ENCODE measurements at regions not wholly inside any gene's neighbourhood (a gene's known extent, or its start where the extent isn't known, plus 50 kb on each side); places are given as distances from the start of the nearest gene placed in this dataset.

DNA sequence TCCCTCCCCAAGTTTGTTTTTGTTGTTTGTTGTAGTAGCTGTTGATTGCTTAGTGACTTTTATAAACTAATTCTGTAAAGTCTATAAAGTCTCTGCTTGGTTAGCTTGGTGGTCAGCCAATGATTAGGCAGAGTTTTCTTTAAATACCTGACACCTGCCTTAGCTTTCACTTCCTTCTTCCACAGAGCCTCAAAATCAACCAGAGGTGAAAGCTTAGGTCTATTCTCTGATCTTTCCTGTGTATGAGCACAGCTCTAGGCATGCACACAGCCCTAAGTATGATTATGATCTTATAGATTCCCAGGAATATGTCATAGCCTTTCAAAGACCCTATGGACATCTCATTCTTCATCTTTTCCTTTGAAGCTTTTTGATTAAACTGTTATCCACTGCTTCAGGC, 514.7 kb downstream of the AACS start:
- H3K4me3 ChIP-seq (ENCODE audit: low read depth, low read length), result no peak overlapping the region
- DNase-seq (ENCODE audit: low read depth), result no peak

DNA sequence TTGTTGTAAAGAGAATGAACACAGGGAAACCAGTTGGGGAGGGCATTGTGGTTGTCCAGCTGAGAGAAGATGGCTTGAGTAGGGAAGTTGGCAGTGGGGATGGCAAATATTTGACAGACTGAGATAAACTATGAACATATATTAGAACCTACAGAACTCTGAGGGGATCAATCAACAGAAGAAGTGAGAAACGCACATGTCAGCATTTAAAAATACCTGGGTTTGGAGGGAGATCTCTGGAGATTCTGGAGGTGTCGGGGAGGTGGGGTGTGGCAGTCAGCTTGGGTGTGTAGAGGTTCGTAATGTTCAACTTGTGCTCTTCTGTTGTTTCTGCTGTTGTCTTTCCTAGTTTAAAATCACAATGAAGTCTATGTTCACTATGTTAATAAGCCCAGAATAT, 517.8 kb downstream of the AACS start:
- H3K4me3 ChIP-seq (ENCODE audit: low read depth, low read length), result no peak overlapping the region
- DNase-seq (ENCODE audit: low read depth), result no peak
- TF ChIP-seq, protein P1, sequence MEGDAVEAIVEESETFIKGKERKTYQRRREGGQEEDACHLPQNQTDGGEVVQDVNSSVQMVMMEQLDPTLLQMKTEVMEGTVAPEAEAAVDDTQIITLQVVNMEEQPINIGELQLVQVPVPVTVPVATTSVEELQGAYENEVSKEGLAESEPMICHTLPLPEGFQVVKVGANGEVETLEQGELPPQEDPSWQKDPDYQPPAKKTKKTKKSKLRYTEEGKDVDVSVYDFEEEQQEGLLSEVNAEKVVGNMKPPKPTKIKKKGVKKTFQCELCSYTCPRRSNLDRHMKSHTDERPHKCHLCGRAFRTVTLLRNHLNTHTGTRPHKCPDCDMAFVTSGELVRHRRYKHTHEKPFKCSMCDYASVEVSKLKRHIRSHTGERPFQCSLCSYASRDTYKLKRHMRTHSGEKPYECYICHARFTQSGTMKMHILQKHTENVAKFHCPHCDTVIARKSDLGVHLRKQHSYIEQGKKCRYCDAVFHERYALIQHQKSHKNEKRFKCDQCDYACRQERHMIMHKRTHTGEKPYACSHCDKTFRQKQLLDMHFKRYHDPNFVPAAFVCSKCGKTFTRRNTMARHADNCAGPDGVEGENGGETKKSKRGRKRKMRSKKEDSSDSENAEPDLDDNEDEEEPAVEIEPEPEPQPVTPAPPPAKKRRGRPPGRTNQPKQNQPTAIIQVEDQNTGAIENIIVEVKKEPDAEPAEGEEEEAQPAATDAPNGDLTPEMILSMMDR (IDR thresholded peaks at IDR 0.05; ENCODE audit: insufficient read depth, low read depth, low read length), result no peak

More for the DNA sequence above, 514.7 kb downstream of the AACS start:
- TF ChIP-seq, protein P1 (IDR thresholded peaks at IDR 0.05; ENCODE audit: insufficient read depth, low read depth, low read length), result no peak

DNA sequence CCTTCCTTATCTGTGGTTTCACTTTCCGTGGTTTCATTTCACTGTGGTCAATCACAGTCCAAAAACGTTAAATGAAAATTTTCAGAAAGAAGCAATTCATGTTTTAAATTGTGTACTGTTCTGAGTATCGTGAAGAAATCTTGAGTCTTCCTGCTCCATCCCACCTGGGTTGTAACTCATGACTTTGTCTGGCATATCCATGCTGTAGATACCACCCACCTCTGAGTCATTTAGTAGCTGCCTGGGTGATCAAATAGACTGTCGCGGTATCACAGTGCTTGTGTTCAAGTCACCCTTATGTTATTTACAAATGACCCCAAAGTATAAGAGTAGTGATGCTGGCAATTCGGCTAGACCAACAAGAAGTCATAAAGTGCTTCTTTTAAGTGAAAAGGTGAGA, 521.2 kb downstream of the AACS start:
- H3K4me3 ChIP-seq (ENCODE audit: low read depth, low read length), result no peak overlapping the region

DNA sequence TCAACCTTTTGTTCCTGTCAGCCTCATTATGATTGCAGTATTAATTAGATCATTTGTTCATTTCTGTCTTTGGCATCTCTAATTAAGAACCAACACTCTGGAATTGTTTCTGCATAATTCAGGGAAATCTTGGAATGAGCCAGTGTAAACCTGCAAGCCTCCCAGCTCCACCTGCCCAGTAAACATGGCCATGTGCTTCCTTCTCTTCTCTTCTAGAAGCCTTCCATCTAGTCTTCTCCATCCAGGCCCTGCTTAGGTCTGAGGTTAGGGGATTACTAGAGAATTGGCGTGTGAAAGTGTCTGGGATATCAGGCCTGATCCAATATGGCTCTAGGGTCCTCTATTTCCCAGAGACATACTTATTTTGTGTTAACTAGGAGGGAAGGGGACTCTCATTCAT, 528.0 kb downstream of the AACS start:
- H3K4me3 ChIP-seq (ENCODE audit: low read depth, low read length), result no peak overlapping the region
- TF ChIP-seq, protein P1 (IDR thresholded peaks at IDR 0.05; ENCODE audit: insufficient read depth, low read depth, low read length), result no peak
- no peak for DNase-seq (ENCODE audit: low read depth)

More for the DNA sequence above, 521.2 kb downstream of the AACS start:
- TF ChIP-seq, protein P1 (IDR thresholded peaks at IDR 0.05; ENCODE audit: insufficient read depth, low read depth, low read length), result no peak
- DNase-seq (ENCODE audit: low read depth), result no peak

DNA sequence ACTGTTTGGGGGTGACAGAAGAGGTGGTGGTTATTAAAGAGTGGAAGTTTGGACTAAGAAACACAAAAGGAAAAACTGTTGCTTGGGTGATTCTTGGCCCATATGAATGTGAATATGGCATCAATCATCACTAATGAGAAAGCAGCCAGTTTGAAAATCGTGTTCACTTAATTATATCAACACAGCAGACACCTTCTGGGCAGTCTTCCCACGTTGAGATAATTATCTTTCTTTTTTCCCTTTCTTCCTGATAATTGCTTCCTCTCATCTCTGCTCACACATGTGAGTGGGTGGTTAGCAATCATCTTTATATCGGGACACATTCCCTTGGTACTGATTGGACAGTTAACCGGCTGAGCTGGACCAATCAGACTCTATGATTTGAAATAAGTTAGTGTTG, 539.7 kb downstream of the AACS start:
- no peak overlapping the region for H3K4me3 ChIP-seq (ENCODE audit: low read depth, low read length)
- TF ChIP-seq, protein P1 (IDR thresholded peaks at IDR 0.05; ENCODE audit: insufficient read depth, low read depth, low read length), result no peak
- DNase-seq (ENCODE audit: low read depth), result no peak

DNA sequence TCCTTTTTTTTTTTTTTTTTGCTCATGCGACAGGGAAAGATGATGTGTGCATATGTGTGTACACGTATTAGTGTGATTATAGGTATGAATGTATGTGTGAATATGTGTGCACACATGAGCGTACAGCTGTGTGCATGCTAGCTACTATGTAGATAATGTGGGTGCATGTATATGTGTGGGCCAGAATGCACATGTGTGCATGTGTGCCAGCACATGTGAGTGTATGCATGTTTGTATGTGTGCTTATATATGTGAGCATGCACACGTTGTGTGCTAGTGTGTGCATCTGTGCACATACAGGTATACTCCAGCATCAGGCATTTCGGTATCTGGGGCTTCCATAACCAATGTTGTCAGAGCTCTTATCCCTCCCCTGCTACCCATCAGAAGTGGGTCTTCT, 541.1 kb downstream of the AACS start:
- H3K4me3 ChIP-seq (ENCODE audit: low read depth, low read length), result no peak overlapping the region
- DNase-seq (ENCODE audit: low read depth), result no peak
- TF ChIP-seq, protein P1 (IDR thresholded peaks at IDR 0.05; ENCODE audit: insufficient read depth, low read depth, low read length), result no peak

DNA sequence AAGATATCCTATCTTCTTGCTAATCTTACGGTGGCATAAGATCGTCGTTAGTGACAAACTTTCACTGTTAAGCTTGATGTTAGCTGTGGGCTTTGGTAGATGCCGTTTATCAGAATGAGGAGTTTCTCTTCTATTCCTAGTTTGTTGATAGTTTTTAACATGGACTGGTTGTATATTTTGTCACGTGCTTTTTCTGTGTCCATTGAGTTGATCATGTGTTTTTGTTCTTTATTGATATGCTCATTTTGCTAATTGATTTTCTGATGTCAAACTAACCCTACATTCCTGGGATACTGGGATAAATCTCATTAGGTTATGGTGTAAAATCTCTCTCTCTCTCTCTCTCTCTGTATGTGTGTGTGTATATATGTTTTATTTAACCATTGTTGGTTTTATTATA, 545.1 kb downstream of the AACS start:
- no peak overlapping the region for H3K4me3 ChIP-seq (ENCODE audit: low read depth, low read length)
- no peak for DNase-seq (ENCODE audit: low read depth)
- TF ChIP-seq, protein P1 (IDR thresholded peaks at IDR 0.05; ENCODE audit: insufficient read depth, low read depth, low read length), result no peak
